ENCODE measurements at regions not wholly inside any gene's neighbourhood (a gene's known extent, or its start where the extent isn't known, plus 50 kb on each side); places are given as distances from the start of the nearest gene placed in this dataset.

DNA sequence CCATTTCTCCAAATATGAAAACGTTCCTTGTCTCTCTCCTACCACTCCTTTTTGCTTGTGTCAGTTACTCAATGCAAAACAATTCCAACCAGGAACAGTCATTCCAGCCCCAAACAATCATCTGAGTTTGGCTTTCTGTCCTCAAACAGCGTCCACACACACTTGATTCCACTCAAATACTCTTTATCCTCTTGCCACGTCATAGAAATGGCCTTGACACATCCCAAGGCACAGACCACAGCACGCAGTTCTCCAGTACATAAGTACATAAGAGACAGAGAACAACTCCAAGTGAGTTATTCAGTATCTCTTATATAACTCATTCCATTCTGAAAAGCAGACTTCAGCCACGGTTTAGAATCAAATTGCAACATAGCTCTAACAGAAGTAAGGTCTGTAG, 299.2 kb downstream of the RPS29 start:
- intact Hi-C loops (cut with DNase I): no loop called here
- WGBS, 3 donors: 53 to 56% (median 55%) methylated on average over 5 of the region's 5 CpGs
- DNase-seq: no peak
- Histone ChIP-seq H3K27me3 (ENCODE audit: insufficient read depth in 3 of 3, low read length in 2 of 3) (peaks cover 0 to 2% (median 0%) of the 10 kb centered on the region in 3 donors), H3K36me3 (ENCODE audit: insufficient read depth in 1 of 2, low read depth in 1 of 2) (no peaks in the 10 kb centered on the region), H3K4me3 (no peak overlapping the region), H3K27ac (no peak overlapping the region), H3K9me3 (no peaks in the 10 kb centered on the region), H3K4me1 (no peaks in the 10 kb centered on the region)
- no peak for ATAC-seq
- no peak for TF ChIP-seq CTCF (IDR thresholded peaks at IDR 0.05)

DNA sequence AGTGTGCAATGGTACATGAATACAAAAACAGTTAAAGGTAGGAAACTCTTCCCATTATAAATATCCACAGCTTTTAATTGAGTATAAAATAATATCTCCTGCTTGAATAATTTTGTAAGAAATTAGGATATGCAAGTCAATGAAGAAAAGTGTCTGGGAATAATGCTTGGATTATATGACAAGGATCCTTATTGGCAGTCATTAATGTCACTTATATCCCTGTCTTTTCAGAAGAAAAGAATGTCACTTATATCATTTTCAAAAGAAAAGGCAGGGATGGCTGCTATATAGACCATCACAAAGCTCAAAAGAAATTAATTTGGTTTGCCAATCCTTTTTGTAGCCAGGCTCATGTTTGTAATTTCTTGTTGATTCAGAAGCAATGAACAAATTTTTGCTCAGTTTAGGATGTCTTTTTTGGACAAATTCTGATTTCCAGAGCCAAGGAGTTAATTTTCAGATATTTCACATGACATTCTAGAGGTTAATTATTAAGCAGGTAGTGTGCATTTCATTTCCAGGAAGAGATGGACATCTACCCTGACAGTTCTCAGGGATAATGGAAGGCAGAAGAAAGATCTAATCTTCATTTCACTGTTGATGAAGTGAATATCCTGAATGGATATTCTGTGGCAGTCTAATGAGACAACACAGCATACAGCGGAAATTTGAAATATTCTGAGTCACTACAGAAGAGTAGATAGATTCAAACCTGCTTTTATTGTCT, 299.8 kb downstream of the RPS29 start:
- WGBS, 3 donors: 86 to 95% (median 94%) methylated on average over 1 of the region's 1 CpG
- intact Hi-C loops (cut with DNase I): no loop called here
- ATAC-seq (no peak), DNase-seq (no peak)
- TF ChIP-seq CTCF (IDR thresholded peaks at IDR 0.05): no peak
- no peaks in the 10 kb centered on the region for H3K9me3 ChIP-seq
- H3K4me1 ChIP-seq: no peaks in the 10 kb centered on the region
- no peak overlapping the region for H3K27ac ChIP-seq
- H3K27me3 ChIP-seq (ENCODE audit: insufficient read depth in 3 of 3, low read length in 2 of 3): peaks cover 0 to 2% (median 0%) of the 10 kb centered on the region in 3 donors
- no peak overlapping the region for H3K4me3 ChIP-seq
- H3K36me3 ChIP-seq (ENCODE audit: insufficient read depth in 1 of 2, low read depth in 1 of 2): no peaks in the 10 kb centered on the region

- no peak for ATAC-seq
- TF ChIP-seq CTCF (IDR thresholded peaks at IDR 0.05): no peak
- no peaks in the 10 kb centered on the region for H3K27me3 ChIP-seq (ENCODE audit: insufficient read depth in 3 of 3, low read length in 2 of 3)
- no peaks in the 10 kb centered on the region for H3K9me3 ChIP-seq
- H3K4me1 ChIP-seq: no peaks in the 10 kb centered on the region
- no peak for DNase-seq
- H3K27ac ChIP-seq: no peak overlapping the region
- no peaks in the 10 kb centered on the region for H3K36me3 ChIP-seq (ENCODE audit: insufficient read depth in 1 of 2, low read depth in 1 of 2)
- no peak overlapping the region for H3K4me3 ChIP-seq
- intact Hi-C loops (cut with DNase I): no loop called here
- 32 to 50% (median 33%) methylated on average over 1 of the region's 1 CpG for WGBS, 3 donors
Measured at GRCh38 chr14:49280566-49280965, 305.6 kb downstream of the RPS29 start.

DNA sequence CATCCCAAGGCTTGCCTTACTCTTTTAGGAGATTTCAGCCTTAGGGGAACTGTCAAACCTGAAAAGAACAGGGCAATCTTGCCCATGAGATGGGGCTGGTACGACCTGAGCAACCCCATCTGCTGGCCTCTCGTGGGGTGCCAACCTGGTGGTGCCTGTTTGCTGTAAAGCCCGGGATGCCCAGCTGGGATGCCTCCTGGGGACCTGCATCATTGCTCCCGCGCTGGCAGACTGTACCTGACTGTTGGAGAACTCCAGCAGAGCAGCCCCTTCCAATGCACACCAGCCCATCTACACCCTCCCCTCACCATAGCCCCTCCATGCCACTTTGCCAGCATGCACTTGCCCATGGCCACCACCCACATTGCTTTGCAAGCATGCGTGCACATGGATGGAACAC, 335.7 kb downstream of the RPS29 start:
- DNase-seq (no peak), ATAC-seq (no peak)
- WGBS, 3 donors: 86 to 90% (median 87%) methylated on average over 6 of the region's 6 CpGs
- Histone ChIP-seq H3K4me3 (no peak overlapping the region), H3K36me3 (ENCODE audit: insufficient read depth in 1 of 2, low read depth in 1 of 2) (no peaks in the 10 kb centered on the region), H3K4me1 (no peaks in the 10 kb centered on the region), H3K9me3 (no peaks in the 10 kb centered on the region), H3K27ac (no peak overlapping the region), H3K27me3 (ENCODE audit: insufficient read depth in 3 of 3, low read length in 2 of 3) (no peaks in the 10 kb centered on the region)
- no peak for TF ChIP-seq CTCF (IDR thresholded peaks at IDR 0.05)
- intact Hi-C loops (cut with DNase I): no loop called here

- Histone ChIP-seq H3K36me3 (ENCODE audit: insufficient read depth in 1 of 2, low read depth in 1 of 2) (no peaks in the 10 kb centered on the region), H3K27ac (no peak overlapping the region), H3K4me1 (no peaks in the 10 kb centered on the region), H3K4me3 (no peak overlapping the region), H3K9me3 (no peaks in the 10 kb centered on the region), H3K27me3 (ENCODE audit: insufficient read depth in 3 of 3, low read length in 2 of 3) (no peaks in the 10 kb centered on the region)
- DNase-seq (no peak), ATAC-seq (no peak)
- TF ChIP-seq CTCF (IDR thresholded peaks at IDR 0.05): no peak
- intact Hi-C loops (cut with DNase I): no loop called here
- 77 to 81% (median 79%) methylated on average over 4 of the region's 4 CpGs for WGBS, 3 donors
Measured at GRCh38 chr14:49250109-49250508, 336.1 kb downstream of the RPS29 start.

All from psoas muscle (tissue), 7 donors.